Right cardiac atrium (tissue), 5 donors: ENCODE measurements at regions not wholly inside any gene's neighbourhood (a gene's known extent, or its start where the extent isn't known, plus 50 kb on each side); places are given as distances from the start of the nearest gene placed in this dataset.

ENCODE experiments used
- ATAC-seq, 2 donors: fragments of 200-7000 bp; cut with Tn5 transposase; one replicate each; pipeline versions ENCODE4 v1.8.0 to v1.9.1; 2020; ENCODE audit warnings: moderate library complexity in 2 of 2, mild to moderate bottlenecking in 1 of 2
- DNase-seq, 3 donors: peaks; one replicate each; pipeline ENCODE4 v3.0.0-alpha.2; 2020
- H3K27ac ChIP-seq: one replicate; pipeline ENCODE4 v1.5.1; 2013; ENCODE audit warnings: mild to moderate bottlenecking, low read length, control low read depth, moderate library complexity
- H3K27me3 ChIP-seq: one replicate; pipeline ENCODE4 v1.6.1; 2013; ENCODE audit not compliant: control insufficient read depth, insufficient read depth
- H3K4me1 ChIP-seq: one replicate; pipeline ENCODE4 v1.6.1; 2013; ENCODE audit warnings: low read length; ENCODE audit not compliant: control insufficient read depth, insufficient read depth
- H3K4me3 ChIP-seq: one replicate; pipeline ENCODE4 v1.5.1; 2013; ENCODE audit warnings: low read length, control low read depth
- H3K9me3 ChIP-seq: one replicate; pipeline ENCODE4 v1.6.1; 2013; ENCODE audit warnings: low read length; ENCODE audit not compliant: control insufficient read depth
- WGBS: extraction: QIAGEN DNeasy Blood & Tissue Kit; methylation state at CpG from one replicate; pipeline ENCODE4 v1.1.7; 2013; 5-methylcytosine and 5-hydroxymethylcytosine counted together
- intact Hi-C, 4 donors: fragments of 100-400 bp; cut with DNase I; formaldehyde crosslinking; loops; one replicate each; pipeline versions ENCODE4 v1.11.0 to v1.14.0; 2022 to 2023
- donor health status: healthy with polysubstance abuse.
- donor health status: DM: no; HTN: yes; CAD: no.
- donor health status: DM: no; HTN: no; CAD: no.
- donor health status: DM: no; HTN: yes; CAD: no; lungs with severe emphysema.
- donor health status: DM: yes; HTN: yes; CAD: no.

DNA sequence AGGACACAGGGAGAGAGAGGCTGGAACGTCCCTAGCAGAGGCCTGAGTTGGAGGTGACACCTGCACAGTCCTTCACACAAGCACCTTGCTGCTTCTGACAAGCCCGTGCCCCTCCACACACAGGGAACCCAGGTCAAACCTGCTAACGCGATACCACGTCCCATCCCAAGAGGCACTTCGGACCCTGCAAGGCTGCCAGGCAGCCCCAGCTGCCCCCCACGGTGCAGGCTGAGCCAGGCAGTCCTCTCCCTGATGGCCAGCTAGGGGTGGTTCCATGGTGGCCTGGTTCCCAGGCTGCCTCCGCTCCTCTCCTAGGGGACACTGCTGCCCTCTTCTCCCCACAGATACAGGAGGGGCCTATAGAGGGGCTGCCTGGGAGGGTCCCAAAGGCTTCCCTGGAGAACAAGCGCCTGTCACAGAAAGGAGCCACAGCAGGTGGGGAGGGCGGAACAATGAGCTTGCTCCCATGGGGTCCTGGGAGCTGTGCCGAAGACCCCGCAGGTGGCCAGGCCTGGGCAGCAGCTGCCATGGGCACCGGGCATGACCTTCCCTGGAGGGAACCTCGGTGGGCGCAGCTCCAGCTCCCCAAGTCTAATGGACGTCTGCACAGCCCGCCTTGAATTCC is 434.2 kb upstream of the MYT1L start:
- no peak for DNase-seq
- H3K27me3 ChIP-seq, result no peaks in the 10 kb centered on the region
- ATAC-seq, result no peak
- H3K27ac ChIP-seq, result no peak overlapping the region
- H3K4me3 ChIP-seq, result no peak overlapping the region
- WGBS, result 85% methylated on average over 17 of the region's 17 CpGs
- intact Hi-C loops, result no loop called here
- H3K4me1 ChIP-seq, result peaks cover 4% of the 10 kb centered on the region
- H3K9me3 ChIP-seq, result no peaks in the 10 kb centered on the region

DNA sequence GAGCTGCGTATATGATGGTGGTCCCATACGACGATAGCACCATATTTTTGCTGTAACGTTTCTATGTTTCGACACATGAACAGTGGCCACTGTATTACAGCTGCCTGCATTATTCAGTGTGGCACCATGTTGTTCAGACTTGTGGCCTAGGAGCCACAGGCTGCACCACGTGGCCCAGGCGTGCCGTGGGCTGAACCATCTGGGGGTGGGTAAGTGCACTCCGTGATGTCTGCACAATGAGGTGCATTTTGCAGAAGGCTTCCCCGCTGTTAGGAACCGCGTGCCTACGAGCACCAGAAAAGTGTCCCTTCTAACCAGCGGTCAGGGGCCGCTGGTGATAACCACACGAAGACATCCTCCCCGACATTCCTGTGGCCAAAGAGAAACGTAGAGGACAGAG is 433.7 kb upstream of the MYT1L start:
- 88% methylated on average over 18 of the region's 18 CpGs for WGBS
- no peak for ATAC-seq
- intact Hi-C loops, result no loop called here

DNA sequence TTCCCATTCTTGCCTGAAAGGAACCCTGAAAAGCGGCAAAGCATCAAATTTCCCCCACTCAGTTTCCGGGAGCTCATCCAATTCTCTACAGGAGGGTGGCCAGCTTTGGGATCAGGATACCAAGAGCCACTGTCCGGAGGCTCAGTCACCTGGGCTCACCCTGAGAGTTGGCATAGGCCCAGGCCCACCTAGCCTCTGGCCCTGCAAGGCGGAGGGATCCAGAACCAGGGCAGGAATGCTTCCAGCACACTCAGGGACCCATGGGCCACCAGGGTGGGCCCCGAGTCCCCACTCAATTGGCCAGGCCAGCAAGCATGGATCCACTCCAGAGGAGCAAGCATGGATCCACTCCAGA is 432.9 kb upstream of the MYT1L start:
- DNase-seq (no peak), ATAC-seq (no peak)
- Histone ChIP-seq H3K27me3 (no peaks in the 10 kb centered on the region), H3K4me1 (no peaks in the 10 kb centered on the region), H3K9me3 (no peaks in the 10 kb centered on the region), H3K4me3 (no peak overlapping the region), H3K27ac (no peak overlapping the region)
- 51% methylated on average over 5 of the region's 5 CpGs for WGBS
- intact Hi-C loops, result no loop called here

More for the DNA sequence above, 433.7 kb upstream of the MYT1L start:
- Histone ChIP-seq H3K27ac (no peak overlapping the region), H3K4me1 (peaks cover 4% of the 10 kb centered on the region), H3K27me3 (no peaks in the 10 kb centered on the region), H3K4me3 (no peak overlapping the region), H3K9me3 (no peaks in the 10 kb centered on the region)
- no peak for DNase-seq

DNA sequence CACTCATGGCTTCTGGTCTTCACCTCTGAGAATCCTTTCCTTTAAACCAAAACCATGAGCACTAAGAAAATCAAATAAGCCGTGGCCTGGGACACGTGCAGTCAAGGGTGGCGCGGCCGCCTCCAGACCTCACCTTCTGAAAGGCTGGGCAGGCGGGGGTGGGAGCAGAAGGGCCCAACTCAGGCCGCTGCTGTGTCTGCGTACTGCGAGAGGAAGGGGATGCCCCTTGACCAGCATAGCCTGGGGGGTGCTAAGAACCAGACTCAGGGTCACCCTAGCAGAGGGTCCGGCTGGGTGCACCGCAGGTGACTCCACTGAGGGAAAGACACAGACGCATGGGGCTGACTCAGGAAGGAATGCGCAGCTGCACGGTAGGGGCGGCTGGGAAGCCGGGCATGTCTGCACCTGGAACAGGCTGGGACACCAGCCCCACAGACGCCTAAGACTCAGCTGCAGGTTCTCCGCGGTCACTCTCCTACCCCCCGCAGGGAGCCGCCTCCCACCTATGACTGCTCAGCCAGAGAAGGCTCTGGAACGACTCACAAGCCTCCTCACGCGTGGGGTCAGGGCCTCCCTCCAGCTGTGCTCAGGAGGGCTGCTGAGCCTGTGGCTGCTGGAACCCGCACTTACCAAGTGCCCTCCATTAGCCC is 432.4 kb upstream of the MYT1L start:
- H3K27me3 ChIP-seq, result no peaks in the 10 kb centered on the region
- H3K27ac ChIP-seq, result no peak overlapping the region
- ATAC-seq (no peak), DNase-seq (no peak)
- no peaks in the 10 kb centered on the region for H3K9me3 ChIP-seq
- no peak overlapping the region for H3K4me3 ChIP-seq
- WGBS, result 79% methylated on average over 25 of the region's 25 CpGs
- H3K4me1 ChIP-seq, result no peaks in the 10 kb centered on the region
- intact Hi-C loops, result no loop called here

DNA sequence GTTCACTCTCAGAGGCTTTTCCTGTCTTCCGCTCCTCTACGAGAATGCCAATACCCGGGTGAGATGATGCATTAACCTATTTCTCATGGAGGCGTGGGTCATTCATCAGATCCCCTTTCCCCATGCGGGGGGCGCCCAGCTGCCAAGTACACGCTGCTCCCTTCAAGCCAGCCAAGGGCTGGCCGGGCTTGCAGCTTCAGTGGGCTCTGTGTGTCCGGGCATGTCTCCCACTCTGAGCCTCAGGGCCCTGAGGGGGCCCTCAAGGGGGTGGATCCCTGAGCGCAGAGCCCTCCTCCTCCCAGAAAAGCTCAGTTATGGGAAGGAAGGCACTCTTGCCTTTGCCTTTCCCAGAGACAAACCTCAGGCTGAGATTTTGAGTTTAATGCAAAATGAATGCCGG is 431.8 kb upstream of the MYT1L start:
- no peak overlapping the region for H3K4me3 ChIP-seq
- H3K27ac ChIP-seq, result no peak overlapping the region
- no peaks in the 10 kb centered on the region for H3K27me3 ChIP-seq
- DNase-seq, result no peak
- ATAC-seq, result no peak
- intact Hi-C loops, result no loop called here
- H3K4me1 ChIP-seq, result no peaks in the 10 kb centered on the region
- no peaks in the 10 kb centered on the region for H3K9me3 ChIP-seq
- 67% methylated on average over 11 of the region's 11 CpGs for WGBS

DNA sequence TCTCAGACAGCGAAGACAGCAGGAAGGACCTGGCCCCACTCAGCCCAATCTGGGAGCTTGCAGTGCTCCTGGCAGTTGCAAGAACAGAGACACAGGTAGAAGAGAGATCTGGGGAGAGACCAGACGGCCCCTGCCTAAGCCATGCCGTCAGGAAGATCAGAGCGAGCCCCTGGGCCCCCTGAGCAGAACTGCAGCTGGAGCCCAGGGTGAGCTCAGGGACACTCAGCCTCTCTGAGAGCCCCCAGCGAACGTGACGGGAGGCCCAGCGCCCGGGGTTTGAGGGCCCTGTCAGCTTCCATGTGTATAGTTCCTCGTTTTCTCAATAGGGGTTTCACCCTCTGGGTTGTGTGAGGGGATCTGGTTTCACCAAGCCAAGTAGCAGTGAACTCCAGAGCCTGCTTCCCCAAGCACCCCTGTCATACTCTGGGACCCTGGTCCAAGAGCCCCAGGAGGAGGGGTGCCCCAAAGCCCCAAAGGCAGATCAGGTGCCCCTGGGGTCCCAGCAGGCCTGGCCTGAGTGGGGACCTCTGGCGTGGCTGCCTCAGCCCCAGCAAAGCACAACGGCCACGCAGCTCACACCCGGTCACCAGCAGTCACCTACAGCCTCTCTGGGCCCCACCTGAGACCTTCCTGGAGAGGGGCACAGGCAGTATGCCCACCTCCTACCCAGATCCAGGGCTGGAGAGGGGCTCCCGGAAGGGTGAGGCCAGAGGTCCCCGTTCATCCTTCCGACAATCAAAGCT is 431.3 kb upstream of the MYT1L start:
- intact Hi-C loops, result no loop called here
- H3K27ac ChIP-seq, result no peak overlapping the region
- H3K9me3 ChIP-seq, result no peaks in the 10 kb centered on the region
- no peak overlapping the region for H3K4me3 ChIP-seq
- DNase-seq, result no peak
- no peaks in the 10 kb centered on the region for H3K4me1 ChIP-seq
- WGBS, result 78% methylated on average over 17 of the region's 17 CpGs
- H3K27me3 ChIP-seq, result no peaks in the 10 kb centered on the region
- no peak for ATAC-seq

DNA sequence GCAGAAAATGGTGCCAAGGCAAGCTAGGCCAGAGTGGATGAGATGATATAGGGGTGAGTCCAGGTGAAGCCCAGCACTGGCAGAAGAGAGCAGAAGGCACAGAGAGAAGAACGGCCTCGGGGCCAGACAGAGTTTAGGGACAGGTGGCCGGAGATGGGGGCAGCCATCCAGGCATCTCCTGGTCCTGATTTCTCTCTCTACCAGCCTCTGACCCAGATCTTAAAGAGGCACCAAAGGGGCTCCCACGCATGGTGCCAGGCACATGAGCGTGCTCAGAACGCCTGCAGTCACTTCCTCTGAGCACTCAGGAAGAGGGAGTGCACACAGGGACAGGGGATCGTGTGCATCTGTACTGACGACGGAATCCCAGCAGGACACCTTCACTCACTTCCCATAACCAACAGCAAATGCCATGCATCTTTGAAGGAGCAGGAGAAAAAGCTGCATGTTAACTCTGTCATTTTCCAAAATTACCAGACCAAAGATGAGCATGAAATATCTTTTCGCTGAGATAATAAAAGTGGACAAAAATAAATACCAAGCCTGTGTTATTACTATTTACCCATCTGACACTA is 427.8 kb upstream of the MYT1L start:
- ATAC-seq, result no peak
- 73% methylated on average over 10 of the region's 10 CpGs for WGBS
- Histone ChIP-seq H3K4me3 (no peak overlapping the region), H3K27ac (no peak overlapping the region), H3K4me1 (no peaks in the 10 kb centered on the region), H3K9me3 (no peaks in the 10 kb centered on the region), H3K27me3 (no peaks in the 10 kb centered on the region)
- DNase-seq, result no peak
- intact Hi-C loops, result no loop called here

DNA sequence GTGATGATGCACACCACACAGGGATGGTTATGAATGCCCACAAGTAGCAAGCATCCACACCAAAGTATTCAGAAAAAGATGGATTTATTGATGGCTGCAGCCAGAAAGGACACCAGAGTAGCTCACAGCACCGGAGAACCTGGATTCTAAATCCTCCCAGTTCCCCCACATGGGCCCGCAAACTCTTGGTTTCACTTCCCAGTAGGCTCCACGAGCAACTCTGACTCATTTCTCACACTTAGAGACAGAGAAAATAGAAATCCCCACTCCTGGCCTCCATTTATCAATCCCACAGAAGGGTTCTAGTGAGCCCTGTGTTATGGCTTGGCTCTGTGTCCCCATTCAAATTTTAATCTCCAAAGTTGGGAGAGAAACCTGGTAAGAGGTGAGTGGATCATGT is 426.7 kb upstream of the MYT1L start:
- no peak overlapping the region for H3K27ac ChIP-seq
- intact Hi-C loops, result no loop called here
- ATAC-seq (no peak), DNase-seq (no peak)
- no peaks in the 10 kb centered on the region for H3K9me3 ChIP-seq
- no peak overlapping the region for H3K4me3 ChIP-seq
- no peaks in the 10 kb centered on the region for H3K27me3 ChIP-seq
- H3K4me1 ChIP-seq, result no peaks in the 10 kb centered on the region
- WGBS, result 63% methylated on average over 3 of the region's 3 CpGs

DNA sequence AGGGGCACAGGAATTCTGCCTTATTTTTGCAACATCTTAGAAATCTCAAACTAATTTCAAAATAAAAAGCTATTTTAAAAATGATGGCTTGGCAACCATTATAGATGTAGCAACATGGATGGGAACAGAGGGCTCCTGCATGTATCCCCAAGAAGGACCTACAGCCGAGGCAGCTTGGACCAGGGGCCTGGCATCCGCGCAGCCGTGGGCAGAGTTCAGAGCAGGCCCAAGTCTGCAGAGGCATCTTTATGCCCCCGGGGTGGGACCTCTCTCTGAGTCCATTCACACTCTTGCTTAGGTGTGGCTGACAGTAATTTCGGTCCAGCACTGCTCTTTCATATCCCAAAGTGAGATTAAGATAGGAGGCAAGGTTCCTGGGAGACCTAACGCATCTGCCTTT is 425.8 kb upstream of the MYT1L start:
- DNase-seq (no peak), ATAC-seq (no peak)
- H3K4me1 ChIP-seq, result no peaks in the 10 kb centered on the region
- no peak overlapping the region for H3K27ac ChIP-seq
- intact Hi-C loops, result no loop called here
- no peaks in the 10 kb centered on the region for H3K9me3 ChIP-seq
- H3K4me3 ChIP-seq, result no peak overlapping the region
- no peaks in the 10 kb centered on the region for H3K27me3 ChIP-seq
- 85% methylated on average over 7 of the region's 7 CpGs for WGBS

DNA sequence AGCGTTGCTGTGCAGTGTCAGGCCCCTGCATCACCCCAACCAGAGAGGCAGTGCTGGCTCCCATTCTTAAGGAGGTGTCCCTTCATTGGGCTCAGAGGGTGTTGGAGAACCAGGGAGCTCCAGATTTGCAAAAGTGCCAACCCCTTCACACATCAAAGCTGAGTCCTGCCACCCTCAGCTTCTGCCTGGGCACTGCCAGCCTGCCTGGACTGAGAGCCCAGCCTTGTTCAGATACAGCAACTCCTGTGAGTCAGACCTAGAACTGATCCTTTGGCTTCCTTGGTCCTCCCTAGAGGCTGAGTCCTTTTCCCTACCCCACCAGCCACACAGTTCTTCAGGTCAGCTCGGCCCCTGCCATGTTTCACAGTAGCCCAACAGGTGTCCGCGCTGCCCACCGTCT is 424.9 kb upstream of the MYT1L start:
- Histone ChIP-seq H3K27ac (no peak overlapping the region), H3K4me3 (no peak overlapping the region), H3K4me1 (no peaks in the 10 kb centered on the region), H3K27me3 (no peaks in the 10 kb centered on the region), H3K9me3 (no peaks in the 10 kb centered on the region)
- 87% methylated on average over 5 of the region's 5 CpGs for WGBS
- no peak for DNase-seq
- intact Hi-C loops, result no loop called here
- no peak for ATAC-seq

DNA sequence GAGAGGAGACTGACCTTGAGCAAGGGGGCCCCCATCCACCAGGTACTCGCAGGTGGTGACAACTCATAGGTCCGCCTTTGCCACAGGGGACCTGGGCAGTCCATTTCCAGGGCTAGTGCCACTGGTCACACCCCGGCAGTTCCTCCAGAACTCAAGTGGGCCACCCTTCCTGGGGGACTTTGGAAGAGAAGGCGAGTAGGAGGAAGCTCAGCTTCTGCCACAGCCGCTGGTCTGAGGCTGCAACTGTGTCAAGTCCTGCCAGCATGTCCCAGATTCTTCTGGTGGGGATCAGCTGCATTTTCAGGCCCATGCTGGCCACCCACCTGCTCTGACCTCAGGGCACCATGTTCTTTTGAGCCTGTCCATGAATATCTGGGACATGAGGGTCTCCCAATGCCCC is 423.9 kb upstream of the MYT1L start:
- Histone ChIP-seq H3K4me3 (no peak overlapping the region), H3K27me3 (no peaks in the 10 kb centered on the region), H3K4me1 (no peaks in the 10 kb centered on the region), H3K9me3 (no peaks in the 10 kb centered on the region), H3K27ac (no peak overlapping the region)
- ATAC-seq, result no peak
- 87% methylated on average over 5 of the region's 5 CpGs for WGBS
- intact Hi-C loops, result no loop called here
- DNase-seq, result no peak
